Epithelial cell of proximal tubule (primary cell): ENCODE measurements at regions not wholly inside any gene's neighbourhood (a gene's known extent, or its start where the extent isn't known, plus 50 kb on each side); places are given as distances from the start of the nearest gene placed in this dataset.
A peak's percentile ranks its signal among the peaks of the same experiment; 100 is the strongest.

Experiments
- DNase-seq: peaks from one replicate; pipeline ENCODE4 v3.0.0-alpha.2; 2011; ENCODE audit warnings: low read depth
- H3K4me3 ChIP-seq: 2 replicates; pipeline ENCODE4 v1.5.1; 2011; ENCODE audit warnings: low read depth, mild to moderate bottlenecking, low read length
- CTCF ChIP-seq: conservative IDR thresholded peaks from 2 replicates; pipeline ENCODE4 v1.5.1; 2012; ENCODE audit warnings: low read depth, mild to moderate bottlenecking, low read length

GRCh38 chr7:123283373-123283772 lies 83.6 kb upstream of the SLC13A1 start:
- TF ChIP-seq CTCF, result no peak
- H3K4me3 ChIP-seq, result no peak overlapping the region
- DNase-seq, result no peak

GRCh38 chr7:123282181-123282580 lies 82.4 kb upstream of the SLC13A1 start:
- TF ChIP-seq CTCF, result no peak
- H3K4me3 ChIP-seq, result no peak overlapping the region
- DNase-seq, result no peak

- DNase-seq, result no peak
- no peak overlapping the region for H3K4me3 ChIP-seq
- no peak for TF ChIP-seq CTCF
Measured at GRCh38 chr7:123279949-123280348, 80.2 kb upstream of the SLC13A1 start.

DNA sequence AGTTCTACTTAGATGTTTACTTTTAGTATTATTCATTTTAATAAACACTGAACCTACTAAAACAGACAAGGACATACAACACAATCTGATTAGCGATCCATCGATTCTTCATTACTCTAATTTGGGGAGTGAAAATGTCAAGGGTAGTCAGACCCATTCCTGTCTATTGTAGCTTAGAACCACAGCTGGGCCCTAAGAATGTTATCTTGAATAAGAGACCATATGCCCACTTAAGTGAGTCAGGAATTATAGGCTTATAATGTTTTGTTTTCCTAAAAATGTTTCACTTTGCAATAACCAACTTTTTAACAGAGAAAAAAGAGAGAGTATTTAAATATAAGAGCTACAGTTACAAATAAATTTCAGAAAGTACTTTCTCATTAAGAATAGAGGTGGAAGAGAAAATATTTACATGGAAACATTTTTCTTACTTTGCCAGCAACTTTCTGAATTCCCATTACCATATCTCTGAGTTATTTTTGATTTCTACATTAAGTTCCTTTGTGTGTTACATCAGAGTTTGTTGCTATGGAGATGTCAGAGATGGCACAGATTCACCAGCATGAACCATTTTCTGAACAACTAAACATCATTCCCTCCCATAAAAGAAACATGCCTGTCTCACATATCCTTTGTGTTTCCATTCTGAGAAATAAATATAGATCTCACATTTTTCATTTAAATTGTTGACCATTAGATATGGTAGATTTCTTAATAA lies 75.4 kb upstream of the SLC13A1 start:
- DNase-seq, result no peak
- H3K4me3 ChIP-seq, result no peak overlapping the region
- TF ChIP-seq CTCF, result no peak

DNA sequence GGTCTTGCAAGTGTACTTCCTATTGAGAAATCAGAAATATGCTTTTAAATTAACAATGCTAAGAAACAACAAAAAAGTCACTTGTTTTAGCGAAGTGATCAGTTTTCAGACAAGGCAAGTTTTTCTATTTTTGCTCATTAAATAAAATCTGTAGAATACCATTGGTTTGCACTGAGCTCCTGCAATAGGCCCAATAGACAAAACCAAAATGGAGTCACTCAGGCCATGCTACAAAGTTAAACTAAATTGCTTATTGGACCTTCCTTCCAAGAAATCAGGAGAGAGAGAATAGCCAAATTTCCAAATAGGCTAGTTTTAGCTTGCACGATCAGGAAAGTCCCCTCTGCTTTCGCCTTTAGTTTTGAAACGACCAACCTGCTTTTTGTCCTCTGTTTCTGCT lies 73.4 kb upstream of the SLC13A1 start:
- TF ChIP-seq CTCF, result no peak
- H3K4me3 ChIP-seq, result no peak overlapping the region
- no peak for DNase-seq

- TF ChIP-seq CTCF, result no peak
- H3K4me3 ChIP-seq, result no peak overlapping the region
- no peak for DNase-seq
Measured at GRCh38 chr7:123271856-123272255, 72.1 kb upstream of the SLC13A1 start.

GRCh38 chr7:123271231-123271630 lies 71.5 kb upstream of the SLC13A1 start:
- TF ChIP-seq CTCF, result no peak
- DNase-seq, result peak; percentile 16
- H3K4me3 ChIP-seq, result no peak overlapping the region
